D721Med (cell line): ENCODE measurements at regions not wholly inside any gene's neighbourhood (a gene's known extent, or its start where the extent isn't known, plus 50 kb on each side); places are given as distances from the start of the nearest gene placed in this dataset.
"Not testable (repeated sequence)": the region's sequence is repeated elsewhere in the genome, so short reads cannot be mapped to it uniquely, and the experiment has no call there.

Source experiments
- DNase-seq: peaks from one replicate; pipeline ENCODE4 v3.0.0; 2011; ENCODE audit warnings: low spot score; ENCODE audit not compliant: insufficient read length
- FAIRE-seq: peaks from 2 replicates; lab custom pipeline; 2011; peaks lifted over from hg19 to GRCh38; lab: Jason Lieb, UNC
- CTCF ChIP-seq: IDR thresholded peaks from 2 replicates; pipeline ENCODE4 v1.5.1; 2012; ENCODE audit warnings: mild to moderate bottlenecking, control low read depth; ENCODE audit not compliant: insufficient read depth; ENCODE audit errors: missing control alignments

GRCh38 chr16:77113835-77114234 is 77.2 kb upstream of the MON1B start:
- TF ChIP-seq CTCF: no peak
- DNase-seq (no peak), FAIRE-seq (no peak)

DNA sequence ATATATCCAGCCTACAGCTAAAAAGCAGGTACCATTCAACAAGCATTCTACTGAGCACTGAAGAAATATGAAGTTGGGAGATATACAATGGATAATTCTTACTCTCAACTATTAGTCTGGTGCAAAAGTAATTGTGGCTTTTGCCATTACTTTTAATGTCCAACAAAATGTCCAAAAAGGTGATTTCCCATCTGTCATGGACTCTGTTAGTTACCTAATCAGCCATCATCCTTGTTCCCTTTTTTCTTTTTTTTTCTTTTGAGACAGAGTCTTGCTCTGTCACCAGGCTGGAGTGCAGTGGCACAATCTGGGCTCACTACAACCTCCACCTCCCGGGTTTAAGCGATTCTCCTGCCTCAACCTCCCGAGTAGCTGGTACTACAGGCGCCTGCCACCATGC is 76.6 kb upstream of the MON1B start:
- not testable (repeated sequence) for FAIRE-seq, DNase-seq

DNA sequence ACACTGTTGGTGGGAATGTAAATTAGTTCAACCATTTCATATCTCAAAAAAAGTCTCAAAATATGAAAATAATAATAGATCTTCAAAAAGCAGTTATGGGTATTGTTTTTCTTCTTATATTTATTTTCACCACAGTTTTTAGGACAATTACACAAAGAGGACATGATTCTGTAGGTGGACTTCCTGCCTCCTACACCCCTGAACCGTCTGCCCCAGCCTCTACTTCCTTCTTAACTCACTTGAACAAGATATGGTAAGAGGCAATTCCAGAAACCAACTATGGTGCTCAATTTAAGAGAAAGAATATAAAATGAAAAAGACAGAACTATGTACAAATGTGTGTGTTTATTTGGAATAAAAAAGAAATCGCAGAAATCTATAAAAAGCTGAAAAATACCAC is 74.1 kb upstream of the MON1B start:
- no peak for TF ChIP-seq CTCF
- no peak for DNase-seq
- FAIRE-seq: no peak

DNA sequence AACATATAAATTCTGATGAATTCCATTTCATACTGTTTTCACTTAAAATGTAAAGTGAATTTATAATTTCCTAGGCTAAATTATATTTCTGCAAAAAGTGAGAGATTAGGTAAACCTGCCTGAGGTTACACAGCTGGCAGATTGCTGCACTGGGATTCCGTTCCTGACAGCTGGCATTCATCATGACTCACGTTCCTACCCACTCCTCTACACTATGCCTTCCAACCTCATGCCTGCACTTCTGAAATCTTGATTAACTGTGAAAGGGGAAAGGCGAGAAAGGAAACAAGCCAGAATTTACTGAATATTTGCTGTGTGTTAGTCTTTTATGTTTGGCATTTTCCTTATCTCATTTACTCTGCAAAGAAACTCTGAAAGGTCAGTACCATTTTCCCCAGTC is 73.3 kb upstream of the MON1B start:
- FAIRE-seq (no peak), DNase-seq (no peak)
- no peak for TF ChIP-seq CTCF

GRCh38 chr16:77131398-77131797 is 59.6 kb upstream of the MON1B start:
- no peak for FAIRE-seq

DNA sequence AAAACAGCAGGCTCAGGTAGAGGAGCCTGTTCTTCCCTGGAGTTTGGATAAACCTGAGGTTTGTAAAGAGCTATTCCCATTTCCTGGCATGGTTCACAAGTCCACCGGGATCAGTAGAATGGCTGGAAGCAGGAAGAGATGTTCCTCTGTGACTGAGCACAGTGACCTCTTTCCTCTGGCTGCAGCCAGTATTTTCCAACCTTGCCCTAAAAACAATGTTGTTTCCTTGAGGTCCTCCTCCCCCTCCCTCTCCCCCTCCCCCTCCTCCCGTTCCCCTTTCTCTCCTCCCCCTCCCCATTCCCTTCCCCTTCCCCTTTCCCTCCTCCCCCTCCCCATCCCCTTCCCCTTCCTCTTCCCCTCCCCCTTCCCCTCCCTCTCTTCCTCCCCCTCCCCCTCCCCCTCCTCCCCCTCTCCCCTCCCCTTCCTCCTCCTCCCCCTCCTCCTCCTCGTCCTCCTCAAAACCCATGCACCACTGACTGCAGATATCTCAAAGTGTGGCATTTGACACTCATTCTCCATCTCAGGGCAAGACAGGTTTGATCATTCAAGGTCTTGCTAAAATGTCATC is 58.9 kb upstream of the MON1B start:
- DNase-seq (no peak), FAIRE-seq (no peak)
- no peak for TF ChIP-seq CTCF

More at GRCh38 chr16:77131398-77131797, 59.6 kb upstream of the MON1B start:
- no peak for DNase-seq
- no peak for TF ChIP-seq CTCF

- FAIRE-seq (no peak), DNase-seq (no peak)
- TF ChIP-seq CTCF: no peak
These were observed 57.3 kb upstream of the MON1B start for GRCh38 chr16:77133706-77134105.

DNA sequence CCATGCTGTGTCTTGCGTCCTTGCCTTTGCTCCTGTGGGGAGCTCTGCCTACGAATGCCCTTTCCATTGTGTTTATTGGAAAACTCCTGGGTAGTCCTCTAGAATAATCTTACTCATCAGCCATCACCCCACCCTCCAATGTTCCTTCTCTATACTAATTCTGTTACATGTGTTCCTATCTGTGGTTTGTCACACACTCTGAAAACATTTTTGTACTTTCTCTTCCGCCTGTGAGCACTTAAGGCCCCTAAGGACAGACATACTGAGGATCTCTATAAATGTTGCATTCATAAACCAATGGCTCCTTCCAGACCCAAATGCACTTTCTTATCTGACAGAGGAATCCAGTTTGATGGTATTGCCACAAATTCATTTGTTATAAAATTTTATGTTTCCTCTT is 53.9 kb upstream of the MON1B start:
- DNase-seq (no peak), FAIRE-seq (no peak)
- TF ChIP-seq CTCF: no peak
